Limb (tissue), 2 donors: ENCODE measurements at regions not wholly inside any gene's neighbourhood (a gene's known extent, or its start where the extent isn't known, plus 50 kb on each side); places are given as distances from the start of the nearest gene placed in this dataset.
A peak's percentile ranks its signal among the peaks of the same experiment; 100 is the strongest.
"Not testable (repeated sequence)": the region's sequence is repeated elsewhere in the genome, so short reads cannot be mapped to it uniquely, and the experiment has no call there.

Experiments
- DNase-seq, 2 donors: peaks; one replicate each; pipeline ENCODE4 v3.0.0-alpha.2; 2016; ENCODE audit errors: extremely low spot score in 2 of 2

- DNase-seq: no peak
Observed at GRCh38 chr7:356691-357462, 66.9 kb downstream of the FOXL3 start.

- no peak for DNase-seq
Observed at GRCh38 chr7:357531-358209, 67.7 kb downstream of the FOXL3 start.

DNA sequence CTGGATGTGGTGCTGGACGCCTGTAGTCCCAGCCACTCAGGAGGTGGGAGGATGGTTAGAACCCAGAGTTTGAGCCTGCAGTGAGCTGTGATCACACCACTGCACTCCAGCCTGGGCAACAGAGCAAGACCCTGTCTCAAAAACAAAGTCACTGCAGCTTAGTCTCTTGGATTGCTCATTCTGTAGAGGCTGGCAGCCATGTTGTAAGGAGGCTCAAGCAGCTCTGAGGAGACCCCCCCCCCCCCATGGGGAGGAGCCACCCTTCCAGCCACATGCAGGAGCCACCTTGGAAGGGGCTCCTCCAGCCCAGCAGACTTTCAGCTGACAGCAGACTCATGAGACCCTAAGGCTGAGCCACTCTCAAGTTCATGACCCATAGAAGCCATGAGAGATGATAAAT, 68.4 kb downstream of the FOXL3 start:
- DNase-seq: no peak

- no peak for DNase-seq
Observed at GRCh38 chr7:359226-359765, 69.3 kb downstream of the FOXL3 start.

GRCh38 chr7:359766-360361, 69.9 kb downstream of the FOXL3 start:
- no peak for DNase-seq

GRCh38 chr7:360454-361100, 70.6 kb downstream of the FOXL3 start:
- DNase-seq: no peak

DNA sequence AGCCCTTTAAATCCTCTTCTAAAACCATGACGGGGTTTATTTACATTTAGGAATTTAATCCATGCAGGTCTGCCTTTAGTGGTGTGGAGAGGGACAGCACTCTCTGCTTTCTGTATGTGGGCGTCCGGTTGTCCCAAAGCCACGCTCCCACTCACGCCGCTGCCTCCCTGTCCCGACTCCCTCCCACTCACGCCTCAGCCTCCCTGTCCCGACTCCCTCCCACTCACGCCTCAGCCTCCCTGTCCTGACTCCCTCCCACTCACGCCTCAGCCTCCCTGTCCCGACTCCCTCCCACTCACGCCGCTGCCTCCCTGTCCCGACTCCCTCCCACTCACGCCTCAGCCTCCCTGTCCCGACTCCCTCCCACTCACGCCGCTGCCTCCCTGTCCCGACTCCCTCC, 71.2 kb downstream of the FOXL3 start:
- DNase-seq: not testable (repeated sequence)

GRCh38 chr7:361680-362401, 71.9 kb downstream of the FOXL3 start:
- no peak for DNase-seq

DNA sequence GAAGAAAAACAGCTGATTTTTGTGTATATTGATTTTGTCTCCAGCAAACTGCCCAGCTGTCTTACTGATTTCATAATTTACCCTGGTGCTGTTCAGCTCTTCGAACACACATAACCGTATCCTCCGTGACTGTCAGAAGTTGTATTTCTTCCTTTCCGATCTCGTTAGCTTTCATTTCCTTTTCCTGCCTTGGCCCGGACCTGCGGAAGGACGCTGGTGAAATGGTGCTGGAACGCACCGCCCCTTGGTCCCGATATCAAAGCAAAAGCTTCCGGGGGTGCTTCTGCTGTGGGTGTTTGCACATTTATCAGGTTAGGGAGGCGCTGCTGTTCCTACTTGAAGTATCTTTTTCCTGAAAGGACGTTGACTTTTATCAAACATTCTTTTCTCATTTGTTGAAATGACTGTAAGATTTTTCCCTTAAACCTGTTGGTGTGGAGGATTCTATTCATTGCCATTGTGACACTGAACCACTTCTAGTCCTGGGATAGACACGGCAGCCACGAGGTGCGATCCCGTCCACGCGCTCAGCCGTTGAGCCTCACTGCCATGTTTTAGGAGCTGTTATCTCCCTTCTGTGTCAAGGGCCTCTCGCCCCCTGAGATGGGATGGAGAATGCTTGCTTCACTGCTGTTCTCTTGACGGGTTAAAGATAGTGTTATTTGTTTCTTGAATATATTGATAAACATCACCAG, 72.6 kb downstream of the FOXL3 start:
- no peak for DNase-seq

DNA sequence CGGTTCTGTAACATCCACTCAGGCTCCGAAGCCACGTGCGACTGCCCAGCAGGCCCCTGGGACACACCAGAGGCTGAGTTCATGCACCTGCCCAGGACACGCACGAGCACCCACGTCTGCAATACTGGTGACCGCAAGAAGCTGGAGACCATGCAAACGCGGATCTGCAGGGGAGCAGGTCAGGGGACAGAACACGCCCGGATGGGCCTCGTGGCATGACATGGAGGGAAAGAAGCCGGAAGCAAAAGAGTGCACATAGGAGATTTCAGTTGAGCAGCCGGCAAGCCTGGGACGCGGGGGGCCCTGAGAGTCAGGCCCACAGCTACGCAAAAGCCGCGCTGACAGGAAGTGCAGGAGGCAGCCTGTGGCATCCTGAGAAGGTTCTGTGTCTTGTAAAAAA, 73.7 kb downstream of the FOXL3 start:
- no peak for DNase-seq

GRCh38 chr7:364536-364935, 74.6 kb downstream of the FOXL3 start:
- no peak for DNase-seq

GRCh38 chr7:365593-365992, 75.6 kb downstream of the FOXL3 start:
- no peak for DNase-seq

GRCh38 chr7:366161-366803, 76.3 kb downstream of the FOXL3 start:
- DNase-seq: no peak

DNA sequence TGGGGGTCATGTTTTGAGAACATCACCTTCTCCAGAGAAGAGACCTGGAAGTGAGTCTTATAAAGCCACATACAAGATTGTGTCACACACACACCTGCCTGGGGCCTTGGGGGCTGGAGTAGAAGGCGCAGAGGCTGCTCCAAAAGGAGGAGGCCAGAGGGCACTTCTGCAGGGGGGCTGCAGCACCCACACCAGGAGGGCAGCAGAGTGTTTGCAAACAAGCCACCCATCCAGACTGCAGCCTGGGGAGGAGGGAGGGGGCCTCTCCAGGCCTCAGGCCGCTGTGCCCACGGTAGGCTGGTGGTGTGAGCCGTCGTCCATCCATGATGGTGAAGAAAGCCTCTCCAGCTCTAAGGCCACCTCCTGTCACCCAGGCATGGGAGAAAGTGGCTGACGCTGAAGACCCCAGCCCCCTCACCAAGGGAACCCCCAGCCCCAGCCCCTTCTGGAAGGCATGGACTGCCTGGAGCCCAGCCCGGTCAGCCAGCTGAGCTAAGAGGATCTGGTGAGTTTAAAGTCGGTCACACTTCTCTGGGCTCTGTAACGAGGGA, 77.5 kb downstream of the FOXL3 start:
- DNase-seq: no peak

- no peak for DNase-seq
Observed at GRCh38 chr7:368651-369475, 78.9 kb downstream of the FOXL3 start.

GRCh38 chr7:369476-370258, 79.7 kb downstream of the FOXL3 start:
- peak in 1 of 2 donors; percentile 32 for DNase-seq

DNA sequence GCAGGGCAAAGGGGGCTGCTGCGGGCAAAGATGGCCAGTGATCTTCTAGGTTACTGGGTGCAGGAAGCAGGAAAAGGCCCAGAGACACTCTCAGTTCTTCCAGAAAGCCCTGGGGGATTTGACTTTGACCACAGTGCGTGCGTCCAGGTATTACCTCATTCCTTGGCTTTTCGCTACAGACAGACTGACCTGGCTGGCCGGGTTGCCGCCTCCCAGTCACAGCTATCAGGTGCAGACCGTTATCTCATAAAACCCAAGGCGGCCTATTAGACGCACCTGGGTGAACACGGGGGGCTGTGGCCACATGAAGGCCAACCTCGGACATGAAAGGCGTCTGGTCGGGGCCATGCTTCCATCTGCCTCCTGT, 80.3 kb downstream of the FOXL3 start:
- peak in 1 of 2 donors; percentile 20 for DNase-seq

DNA sequence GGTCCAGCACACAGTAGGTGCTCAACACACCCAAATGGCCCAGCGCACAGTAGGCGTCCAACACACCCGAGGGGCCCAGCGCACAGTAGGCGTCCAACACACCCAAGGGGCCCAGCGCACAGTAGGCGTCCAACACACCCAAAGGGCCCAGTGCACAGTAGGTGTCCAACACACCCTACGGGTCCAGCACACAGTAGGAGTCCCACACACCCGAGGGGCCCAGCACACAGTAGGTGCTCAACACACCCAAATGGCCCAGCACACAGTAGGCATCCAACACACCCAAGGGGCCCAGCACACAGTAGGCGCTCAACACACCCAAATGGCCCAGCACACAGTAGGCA, 80.8 kb downstream of the FOXL3 start:
- peak in 1 of 2 donors; percentile 34 for DNase-seq
